ENCODE measurements at regions not wholly inside any gene's neighbourhood (a gene's known extent, or its start where the extent isn't known, plus 50 kb on each side); places are given as distances from the start of the nearest gene placed in this dataset.

DNA sequence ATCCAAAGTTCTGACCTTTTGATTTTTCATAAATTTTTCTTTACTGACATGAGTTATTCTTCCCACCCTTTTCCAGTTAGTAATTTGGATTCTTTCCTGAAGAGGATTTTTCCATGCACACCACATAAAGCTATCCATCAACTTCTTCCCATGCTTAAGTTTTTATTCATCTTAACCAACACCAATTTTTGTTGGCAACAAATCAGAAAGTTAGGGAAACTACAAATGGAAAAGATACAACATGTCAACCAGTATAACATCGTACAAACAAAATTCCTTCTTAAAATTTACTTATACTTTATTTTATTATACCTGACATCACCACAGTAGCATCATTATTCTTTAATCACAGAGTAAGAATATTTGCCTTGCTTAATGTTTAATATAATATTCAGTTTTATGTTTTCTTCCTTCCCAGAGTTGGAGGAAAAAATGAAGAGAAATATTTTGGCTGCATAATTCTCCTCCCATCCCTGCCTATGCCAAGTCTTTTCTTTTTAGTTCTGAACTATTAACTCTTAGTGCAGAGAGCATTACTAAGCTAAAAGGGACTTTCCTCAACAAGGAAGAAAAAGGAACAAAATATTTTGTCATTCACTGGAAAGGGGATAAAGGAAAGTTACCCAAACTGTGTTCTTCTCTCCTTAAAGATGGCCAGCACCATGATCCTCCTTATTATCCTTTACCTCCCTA is 67.5 kb upstream of the MEOX2 start:
- DNase-seq (ENCODE audit: low spot score) = no peak

DNA sequence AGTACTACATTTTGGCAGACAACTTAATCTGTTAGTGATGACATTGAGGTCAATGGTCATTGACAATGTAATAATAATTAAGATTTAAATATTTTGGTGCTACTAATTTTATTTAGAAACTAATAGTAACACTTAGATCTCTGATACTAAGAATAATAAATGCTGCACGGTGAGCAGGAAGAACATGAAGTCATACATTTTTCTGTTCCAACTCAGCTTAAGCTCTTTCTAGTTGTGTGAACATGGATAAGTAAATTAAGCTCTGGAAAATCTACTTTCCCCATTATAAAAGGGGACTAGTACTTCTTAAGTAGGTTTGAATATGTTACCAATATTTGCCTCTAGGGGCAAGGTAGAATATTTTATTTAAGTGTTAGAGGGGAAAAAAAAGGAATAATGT is 65.9 kb upstream of the MEOX2 start:
- no peak for DNase-seq (ENCODE audit: low spot score)

DNA sequence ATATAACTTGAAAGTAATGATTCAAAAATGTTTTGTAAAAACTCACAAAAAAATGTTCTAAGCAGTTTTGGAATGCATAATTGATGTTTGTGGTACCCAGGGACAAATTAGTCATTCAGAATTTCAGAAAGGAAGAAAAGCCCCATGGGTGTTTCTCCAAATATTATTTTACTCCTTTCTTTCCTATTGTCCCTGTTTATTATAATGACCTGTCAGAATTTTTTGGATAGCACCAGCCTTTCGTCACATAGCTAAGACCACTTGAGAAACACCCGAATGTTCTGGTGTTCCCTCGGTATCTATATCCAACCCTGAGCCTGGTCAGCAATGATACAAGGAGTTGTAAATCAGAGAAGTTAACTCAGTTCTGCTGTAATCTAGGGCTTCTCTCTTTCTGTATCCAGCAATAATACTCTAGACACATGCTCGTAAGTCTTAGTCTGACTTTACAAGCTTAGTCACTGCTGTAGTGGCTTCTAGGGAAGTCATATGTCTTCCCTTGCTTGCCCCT is 64.8 kb upstream of the MEOX2 start:
- no peak for DNase-seq (ENCODE audit: low spot score)

DNA sequence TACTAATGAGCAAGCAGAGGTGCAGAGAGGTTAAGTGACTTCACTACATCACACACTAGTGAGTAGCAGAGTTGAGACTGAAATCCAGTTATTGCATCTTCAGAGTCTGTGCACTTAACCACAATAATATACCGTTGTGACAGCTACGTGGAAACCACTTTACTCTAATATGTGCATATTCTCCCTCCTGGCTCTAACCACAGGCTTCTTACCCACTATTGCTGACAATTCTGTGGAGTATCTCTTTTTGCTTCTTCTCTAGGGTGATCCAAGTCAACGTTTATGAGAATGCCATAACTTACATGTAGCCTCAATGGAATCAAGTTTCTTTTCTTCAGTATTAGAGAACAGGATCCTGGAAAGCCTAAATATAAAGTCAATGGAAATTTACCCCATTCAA is 64.2 kb upstream of the MEOX2 start:
- no peak for DNase-seq (ENCODE audit: low spot score)

DNA sequence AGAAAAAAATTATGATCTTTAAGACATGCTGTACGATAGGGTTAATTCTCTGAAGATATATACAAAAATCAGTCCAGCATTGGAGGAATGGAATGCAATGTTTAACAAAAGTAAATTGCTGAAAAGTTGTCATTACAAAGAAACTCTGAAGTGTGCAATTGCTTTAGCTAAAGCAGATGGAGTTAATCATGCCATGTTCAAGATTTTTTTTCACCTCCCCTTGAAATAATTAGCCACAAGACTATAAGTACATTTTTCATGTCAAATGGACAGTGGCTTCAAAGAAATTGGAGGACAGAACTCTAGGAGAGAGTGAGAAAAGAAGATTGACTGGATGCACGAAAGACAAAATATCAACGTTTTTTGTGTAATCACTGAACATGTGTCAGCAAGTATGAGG is 63.1 kb upstream of the MEOX2 start:
- DNase-seq (ENCODE audit: low spot score) = no peak

DNA sequence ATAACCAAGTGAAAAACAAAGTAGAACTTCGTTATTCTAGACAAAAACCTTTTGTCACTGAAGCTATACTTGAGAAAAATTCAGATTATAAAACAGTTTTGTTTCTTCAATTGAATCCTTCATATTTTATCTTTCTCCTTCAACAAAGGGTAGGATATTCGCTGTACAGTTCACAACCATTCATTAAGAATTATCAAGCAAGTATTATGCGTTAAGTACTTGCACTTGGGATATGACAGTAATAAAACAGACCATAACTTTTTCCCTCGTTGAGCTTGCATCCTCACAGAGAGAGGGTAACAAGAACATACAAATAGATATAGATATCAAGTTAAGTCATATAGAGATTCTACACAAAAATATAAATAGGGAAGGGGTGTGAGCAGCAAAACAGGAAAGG is 61.2 kb upstream of the MEOX2 start:
- no peak for DNase-seq (ENCODE audit: low spot score)

DNA sequence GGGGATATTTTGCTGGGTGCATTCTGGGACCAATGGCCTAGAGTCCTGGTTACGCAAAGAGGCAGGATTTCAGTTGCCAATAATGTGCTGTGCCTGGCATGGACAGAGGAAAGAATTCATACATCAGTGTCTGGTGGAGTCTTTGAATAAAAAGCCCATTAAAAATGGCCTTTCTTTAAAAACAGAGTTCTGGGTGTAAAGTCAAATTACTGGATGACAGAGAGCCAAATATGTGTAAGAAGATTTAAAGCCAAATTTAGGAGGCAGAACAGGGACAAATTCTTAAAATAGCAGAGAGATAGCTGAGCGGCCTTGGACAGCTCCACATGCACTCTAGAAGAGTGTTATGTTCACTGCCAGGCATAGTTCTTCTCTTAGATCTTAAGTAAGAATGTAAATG is 60.8 kb upstream of the MEOX2 start:
- DNase-seq (ENCODE audit: low spot score) = no peak

DNA sequence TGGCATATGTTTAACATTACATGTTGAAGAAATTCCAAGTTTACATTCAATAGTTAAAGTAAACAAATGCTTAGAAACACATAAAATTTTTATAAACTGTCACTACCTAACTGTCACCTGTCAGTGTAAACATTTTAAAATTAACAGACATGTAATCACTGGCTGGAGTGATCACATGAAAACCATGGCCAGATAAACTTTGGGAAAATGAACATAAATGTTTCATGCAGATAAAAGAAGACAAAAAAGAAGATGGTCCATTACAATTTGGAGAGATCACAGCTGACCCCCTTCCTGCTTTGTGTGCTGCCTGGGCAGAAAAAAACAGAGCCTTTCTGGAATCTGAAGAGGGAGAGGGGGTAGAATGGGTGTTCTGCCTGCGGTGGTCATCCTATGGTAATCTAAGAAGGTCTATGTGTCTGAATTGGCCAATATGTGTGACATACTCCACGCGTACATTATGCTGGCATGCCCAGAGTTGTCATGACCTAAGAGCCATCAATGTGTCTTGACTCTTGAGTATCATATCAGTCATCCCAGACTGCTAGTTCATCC is 57.5 kb upstream of the MEOX2 start:
- DNase-seq (ENCODE audit: low spot score) = no peak

DNA sequence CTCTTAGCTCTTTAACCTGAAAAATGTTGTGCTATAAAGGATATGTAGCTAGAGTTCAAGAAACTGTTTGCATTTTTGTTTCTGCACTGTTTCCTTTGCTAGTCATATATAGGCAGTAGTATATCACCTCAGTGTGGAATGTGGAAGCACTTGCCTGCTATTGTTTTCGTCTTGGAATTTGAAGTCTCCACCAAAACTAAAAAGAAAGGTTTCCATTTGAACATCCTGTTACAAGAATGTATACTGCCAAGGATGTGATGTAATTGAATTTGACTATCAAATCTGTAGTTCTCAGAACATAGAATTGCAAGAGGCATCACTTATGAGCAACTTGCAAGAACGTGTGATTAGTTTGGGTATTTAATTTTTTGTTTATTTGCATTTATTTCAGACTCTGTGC is 51.1 kb upstream of the MEOX2 start:
- no peak for DNase-seq (ENCODE audit: low spot score)

All from RKO (cell line).